GM21526 (cell line): ENCODE measurements at regions not wholly inside any gene's neighbourhood (a gene's known extent, or its start where the extent isn't known, plus 50 kb on each side); places are given as distances from the start of the nearest gene placed in this dataset.
"Not testable (repeated sequence)": the region's sequence is repeated elsewhere in the genome, so short reads cannot be mapped to it uniquely, and the experiment has no call there.

ENCODE experiments used
- ATAC-seq: cut with Tn5 transposase; IDR thresholded peaks from one replicate; pipeline ENCODE4 v1.9.1; 2021; ENCODE audit warnings: moderate library complexity; ENCODE audit not compliant: unreplicated experiment, low FRiP score

DNA sequence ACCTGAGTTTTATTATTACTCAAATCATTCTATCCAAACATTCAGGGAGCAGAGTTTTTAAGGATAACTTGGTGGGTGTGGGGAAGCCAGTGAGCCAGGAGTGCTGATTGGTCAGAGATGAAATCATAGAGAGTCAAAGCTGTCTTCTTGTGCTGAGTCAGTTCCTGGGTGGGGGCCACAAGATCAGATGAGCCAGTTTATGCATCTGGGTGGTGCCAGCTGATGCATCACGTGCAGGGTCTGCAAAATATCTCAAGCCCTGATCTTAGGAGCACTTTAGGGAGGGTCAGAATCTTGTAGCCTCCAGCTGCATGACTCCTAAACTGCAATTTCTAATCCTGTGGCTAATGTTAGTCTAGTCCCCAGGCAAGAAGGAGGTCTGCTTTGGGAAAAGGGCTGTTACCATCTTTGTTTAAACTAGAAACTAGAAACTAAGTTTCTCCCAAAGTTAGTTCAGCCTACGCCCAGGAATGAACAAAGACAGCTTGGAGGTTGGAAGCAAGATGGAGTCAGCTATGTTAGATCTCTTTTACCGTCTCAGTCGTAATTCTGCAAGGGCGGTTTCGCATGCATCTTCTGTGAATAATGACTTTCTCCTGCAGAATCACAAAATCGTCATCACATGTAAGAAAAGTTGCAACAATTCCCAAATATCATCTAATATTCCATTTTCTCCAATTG lies 97.5 kb downstream of the ZNF664 start:
- ATAC-seq, result not testable (repeated sequence)

DNA sequence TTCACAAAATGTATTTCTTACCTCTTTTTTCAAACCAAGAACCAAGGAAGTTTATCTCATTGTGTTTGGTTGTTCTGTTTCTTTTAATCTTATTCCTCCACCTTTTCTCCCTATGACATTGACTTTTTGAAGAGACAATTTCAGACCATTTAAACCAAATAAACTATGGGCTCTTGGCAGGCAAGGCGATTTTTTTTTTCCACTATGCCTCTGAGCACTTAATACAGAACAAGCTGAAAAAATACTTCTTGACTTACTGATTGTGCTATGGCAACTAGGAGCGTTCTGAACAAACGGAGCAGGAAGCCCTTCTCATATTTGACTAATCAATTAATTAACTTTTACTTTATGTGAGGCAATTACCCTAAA lies 98.0 kb downstream of the ZNF664 start:
- ATAC-seq, result no peak

DNA sequence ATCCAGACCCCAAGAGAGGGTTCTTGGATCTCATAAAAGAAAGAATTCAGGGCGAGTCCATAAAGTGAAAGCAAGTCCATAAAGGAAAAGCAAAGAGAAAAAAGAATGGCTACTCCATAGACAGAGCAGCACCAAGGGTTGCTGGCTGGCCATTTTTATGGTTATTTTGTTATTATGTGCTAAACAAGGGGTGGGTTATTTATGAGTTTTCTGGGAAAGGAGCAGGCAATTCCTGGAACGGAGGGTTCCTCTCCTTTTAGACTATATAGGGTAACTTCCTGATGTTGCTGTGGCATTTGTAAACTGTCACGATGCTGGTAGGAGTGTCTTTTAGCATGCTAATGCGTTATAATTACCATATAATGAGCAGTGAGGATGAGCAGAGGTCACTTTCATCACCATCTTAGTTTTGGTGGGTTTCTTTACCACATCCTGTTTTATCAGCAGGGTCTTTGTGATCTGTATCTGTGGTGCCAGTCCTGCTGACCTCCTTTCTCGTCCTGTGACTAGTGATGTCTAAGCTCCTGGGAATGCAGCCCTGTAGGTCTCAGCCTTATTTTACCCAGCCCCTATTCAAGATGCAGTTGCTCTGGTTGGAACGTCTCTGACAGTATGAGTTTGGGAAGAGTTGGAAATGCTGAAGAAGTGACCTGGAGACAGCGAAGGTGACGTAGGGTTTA lies 100.5 kb downstream of the ZNF664 start:
- ATAC-seq, result no peak

DNA sequence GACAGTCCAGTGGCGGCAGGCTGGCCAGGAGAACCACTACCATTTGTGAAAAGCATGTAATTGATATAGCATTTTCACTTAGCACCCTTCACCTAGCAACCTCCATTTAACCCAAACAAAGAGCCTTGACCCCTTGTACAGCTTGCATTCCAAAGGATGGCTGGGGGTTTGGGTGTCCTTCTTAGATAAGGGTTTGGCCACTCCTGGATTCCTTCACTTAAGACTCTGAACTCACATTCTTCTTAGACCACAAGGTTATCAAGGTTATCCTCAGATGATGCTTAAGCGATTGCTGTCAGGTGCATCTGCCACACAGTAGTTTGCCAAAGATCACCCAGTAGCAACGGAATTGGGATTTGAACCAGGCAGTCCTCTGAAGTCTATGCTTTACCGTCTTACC lies 102.8 kb downstream of the ZNF664 start:
- ATAC-seq, result no peak

DNA sequence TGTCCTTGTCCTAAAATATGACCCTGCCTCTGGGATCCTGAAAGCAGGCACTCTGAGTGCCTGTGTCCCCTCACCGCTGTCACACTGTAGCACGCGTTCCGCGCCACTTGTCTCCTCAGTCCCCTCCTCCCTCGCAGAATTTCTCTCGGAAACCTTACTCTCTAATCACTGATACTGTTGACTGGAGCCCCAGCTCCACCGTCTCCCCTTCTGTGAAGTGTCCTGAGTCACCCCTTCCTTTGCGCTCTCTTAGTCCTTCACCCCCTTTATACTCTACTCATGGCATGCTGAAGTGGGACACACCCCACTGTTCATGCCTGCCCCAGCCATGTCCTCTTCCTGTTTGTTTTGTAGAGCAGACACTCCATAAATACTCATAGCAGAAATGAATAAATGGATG lies 104.7 kb downstream of the ZNF664 start:
- ATAC-seq, result no peak

DNA sequence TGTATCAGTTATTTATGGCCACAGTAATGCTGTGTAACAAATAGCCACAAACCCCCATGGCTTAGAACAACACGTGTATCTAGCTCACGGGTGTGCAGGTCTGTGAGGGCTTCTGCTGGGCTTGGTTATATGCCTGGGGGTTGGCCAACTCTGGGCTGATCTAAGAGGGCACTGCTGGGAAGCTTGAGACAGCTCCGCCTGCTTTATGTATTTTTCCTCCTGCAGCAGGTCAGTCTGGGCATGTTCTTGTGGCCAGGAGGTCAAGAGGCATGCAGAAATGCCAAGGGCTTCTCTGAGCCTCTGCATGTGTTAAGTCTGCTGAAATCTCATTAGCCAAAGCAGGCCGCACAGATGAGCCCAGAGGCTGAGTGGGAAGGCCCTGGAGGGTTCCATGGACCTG lies 105.8 kb downstream of the ZNF664 start:
- ATAC-seq, result no peak

DNA sequence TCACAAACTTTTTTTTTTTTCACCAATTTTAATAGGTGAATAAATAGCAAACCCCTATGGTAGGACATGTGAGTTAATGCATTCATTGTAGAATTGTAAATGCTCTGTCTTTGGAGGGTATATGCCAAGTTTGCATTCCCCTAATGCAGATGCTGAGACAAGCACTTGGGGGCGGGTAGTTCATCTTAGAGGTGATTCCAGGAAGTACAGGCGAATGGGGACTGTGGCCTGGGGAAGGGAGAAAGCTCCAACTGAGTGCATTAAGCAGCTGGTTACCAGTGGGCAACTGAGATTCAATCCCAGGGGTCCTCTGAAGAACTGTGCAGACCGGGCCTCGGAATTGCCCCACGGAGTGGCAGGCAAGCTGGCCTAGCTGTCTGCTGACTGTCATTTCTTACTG lies 107.6 kb downstream of the ZNF664 start:
- ATAC-seq, result no peak

DNA sequence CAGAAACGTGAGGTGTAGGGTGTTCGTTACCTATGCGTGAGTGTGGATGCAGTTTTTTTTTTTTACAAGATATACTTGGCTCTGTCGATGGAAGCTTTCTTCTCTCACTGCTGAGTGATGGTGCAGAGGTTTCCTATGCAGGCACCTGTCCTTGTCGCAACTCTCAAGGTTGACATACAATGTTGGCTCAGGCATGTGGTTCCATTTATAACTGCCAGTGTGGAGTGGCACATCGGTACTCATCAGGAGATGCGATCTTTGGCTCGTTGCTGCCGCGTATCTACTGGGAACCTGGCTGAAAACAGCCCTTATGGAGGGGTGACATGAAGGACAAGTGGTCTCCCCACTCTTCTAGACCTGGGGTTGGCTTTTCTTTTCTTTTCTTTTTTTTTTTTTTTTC lies 109.0 kb downstream of the ZNF664 start:
- no peak for ATAC-seq

DNA sequence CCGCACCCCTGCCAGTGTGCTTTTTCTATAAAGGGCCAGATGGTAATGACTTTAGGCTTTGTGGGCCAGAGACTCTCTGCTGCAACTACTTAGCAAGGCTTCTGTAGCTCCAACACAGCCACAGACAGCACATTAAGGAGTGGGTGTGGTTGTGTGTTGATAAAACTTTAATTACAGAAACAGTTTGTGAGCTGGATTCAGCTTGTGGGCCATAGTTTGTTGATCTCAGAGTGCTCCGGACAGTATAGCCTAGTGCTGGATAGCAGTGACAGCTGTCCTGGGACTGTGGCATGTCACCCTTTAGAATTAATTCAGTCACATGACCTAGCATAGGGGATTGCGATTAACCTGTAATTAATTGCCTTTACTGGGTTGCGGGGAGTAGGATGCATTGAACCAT lies 109.7 kb downstream of the ZNF664 start:
- no peak for ATAC-seq

DNA sequence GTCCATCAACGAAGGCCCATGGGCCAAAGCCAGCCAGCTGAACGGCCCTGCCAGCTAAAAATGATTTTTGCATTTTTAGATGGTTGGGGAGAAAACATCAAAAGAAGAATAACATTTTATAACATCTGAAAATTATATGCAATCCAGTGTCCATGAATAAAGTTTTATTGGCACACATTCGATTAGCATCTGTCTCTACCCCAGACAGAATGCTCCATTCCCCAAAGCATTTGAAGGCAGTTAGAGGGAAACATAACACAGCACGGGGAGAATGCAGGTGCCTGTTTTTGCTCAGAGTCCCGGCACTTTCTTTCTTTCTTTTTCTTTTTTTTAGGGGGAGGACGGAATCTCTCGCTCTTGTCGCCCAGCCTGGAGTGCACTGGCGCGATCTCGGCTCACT lies 110.7 kb downstream of the ZNF664 start:
- ATAC-seq, result no peak

DNA sequence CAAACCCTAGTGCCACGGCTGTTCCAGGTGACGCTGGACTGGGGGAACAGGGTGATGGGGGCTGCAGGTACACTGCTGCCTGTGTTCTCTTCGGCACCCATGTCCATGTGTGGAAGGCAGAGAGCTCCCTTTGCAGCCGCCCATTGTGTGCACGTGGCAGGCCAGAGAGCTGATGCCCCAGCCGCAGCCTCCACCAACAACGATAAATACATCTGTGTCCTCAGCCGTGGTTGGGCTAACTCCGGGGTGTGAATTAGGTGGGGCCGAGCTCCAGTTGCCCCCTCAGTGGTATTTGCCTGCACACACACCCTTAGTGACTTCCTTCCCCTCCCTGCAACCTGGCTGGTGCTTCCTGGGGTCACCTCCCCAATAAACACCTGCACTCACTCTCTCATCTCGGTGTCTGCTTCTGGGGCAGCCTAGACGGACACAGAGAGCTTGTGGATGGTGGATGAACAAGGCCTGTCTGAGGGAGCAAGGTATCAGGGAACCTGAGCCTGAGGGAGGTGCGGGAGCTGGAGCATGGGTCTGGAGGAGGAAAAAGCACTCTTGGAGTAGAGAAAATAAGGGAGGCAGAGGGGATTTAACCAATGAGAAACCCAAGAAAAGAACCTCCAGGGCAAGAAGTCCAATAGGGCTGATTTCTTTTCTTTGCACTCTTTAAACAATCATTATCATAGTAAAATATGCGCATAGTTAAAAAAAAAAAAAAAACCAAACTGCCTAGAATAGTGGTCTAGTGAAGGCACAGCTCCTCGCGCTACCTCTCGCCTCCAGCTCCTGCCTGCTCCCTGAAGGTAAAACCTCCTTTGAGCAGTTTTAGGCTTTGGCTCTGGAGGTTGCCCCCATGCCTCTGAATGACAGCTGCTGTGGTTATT lies 112.6 kb downstream of the ZNF664 start:
- ATAC-seq, result no peak

DNA sequence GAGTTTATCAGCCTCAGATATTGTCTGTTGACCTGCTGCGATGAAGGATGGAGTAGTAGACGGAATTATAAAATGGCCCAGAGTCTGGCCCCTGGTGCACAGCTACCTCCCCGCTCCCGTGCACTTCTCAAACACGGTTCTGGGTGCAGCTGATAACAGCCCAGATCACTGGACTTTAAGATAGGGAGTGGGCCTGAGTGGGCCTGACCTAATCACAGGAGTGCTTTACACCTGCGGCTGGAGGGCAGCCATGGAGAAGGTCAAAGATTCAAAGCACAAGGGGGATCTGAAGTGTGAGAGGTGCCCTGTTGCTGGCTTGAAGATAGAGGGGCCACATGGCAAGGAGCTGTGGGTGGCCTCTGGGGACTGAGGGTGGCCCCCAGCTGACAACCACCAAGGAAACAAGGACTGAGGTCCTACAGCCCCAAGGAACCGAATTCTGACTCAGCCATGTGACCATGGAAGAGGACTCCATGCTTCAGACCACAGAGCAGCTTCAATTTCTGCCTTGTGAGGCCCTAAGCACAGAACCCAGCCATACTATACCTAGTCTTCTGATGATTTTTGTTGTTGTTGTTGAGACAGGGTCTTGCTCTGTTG lies 113.4 kb downstream of the ZNF664 start:
- ATAC-seq, result no peak

DNA sequence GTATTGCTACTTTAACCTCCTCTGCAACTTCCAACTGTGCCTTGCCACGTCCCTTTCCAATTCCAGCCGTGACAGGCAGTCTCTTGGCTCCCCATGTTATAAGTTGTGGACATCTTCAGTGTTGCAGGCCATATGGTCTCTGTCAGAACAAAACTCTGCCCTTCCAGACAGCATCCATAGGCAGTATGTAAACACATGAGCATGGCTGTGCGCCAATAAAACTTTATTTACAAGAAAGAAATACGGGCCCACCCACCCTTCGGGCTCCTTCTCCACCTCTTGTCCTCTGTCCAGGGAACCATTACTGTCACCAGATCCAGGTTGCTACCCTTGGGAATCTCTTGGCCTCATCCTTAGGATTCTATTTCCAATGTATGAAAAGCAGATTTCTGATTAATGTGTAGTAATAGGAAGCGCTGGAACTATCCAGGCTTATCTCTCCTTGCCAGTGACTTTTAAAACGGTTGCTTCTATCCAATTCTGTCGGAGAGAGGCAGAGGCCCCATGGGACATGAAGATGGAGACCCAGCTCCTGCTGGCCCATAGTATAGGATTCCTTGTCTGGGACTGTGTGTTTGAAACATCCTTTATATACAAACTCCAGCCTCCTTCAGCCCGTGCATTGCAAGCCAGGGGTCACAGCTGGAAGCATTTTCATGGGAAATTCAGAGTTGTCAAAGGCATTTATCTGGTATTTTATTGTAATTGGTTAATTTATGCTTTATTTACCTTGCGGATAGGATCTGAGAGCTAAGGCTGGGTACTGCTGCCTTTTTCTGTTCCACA lies 114.4 kb downstream of the ZNF664 start:
- ATAC-seq, result no peak

DNA sequence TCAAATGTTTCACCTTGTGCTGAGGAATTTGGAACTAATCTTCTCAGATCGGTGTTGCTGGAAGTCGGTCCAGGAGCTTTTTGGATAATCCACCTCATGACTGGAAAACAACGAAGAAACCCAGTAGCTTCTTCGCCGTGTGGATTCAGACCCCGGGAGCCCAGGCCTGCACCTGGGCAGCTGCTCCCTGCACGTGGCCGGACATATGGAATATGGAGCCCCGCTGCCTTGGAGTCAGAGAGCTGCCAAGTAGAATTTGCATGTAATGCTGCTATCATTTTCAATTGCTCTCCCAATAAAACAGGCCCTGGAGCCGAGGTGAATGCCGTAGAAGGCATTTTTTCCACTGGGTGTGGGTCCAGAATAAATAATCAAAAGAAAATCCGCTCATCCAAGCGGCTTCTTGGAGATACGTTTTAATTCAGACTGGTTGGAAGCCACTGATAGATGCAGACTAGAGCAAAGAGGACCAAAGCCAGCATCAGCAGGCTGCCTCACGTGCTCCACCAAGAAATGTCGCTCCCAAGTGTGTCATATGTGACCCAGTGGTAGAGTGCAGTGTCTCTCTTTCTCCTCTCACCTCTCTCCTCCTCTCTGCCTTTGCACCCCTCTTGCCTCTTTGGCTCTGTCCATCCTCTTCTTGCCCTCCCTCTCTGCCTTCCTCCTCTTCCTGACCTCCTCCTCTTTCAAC lies 115.3 kb downstream of the ZNF664 start:
- no peak for ATAC-seq

DNA sequence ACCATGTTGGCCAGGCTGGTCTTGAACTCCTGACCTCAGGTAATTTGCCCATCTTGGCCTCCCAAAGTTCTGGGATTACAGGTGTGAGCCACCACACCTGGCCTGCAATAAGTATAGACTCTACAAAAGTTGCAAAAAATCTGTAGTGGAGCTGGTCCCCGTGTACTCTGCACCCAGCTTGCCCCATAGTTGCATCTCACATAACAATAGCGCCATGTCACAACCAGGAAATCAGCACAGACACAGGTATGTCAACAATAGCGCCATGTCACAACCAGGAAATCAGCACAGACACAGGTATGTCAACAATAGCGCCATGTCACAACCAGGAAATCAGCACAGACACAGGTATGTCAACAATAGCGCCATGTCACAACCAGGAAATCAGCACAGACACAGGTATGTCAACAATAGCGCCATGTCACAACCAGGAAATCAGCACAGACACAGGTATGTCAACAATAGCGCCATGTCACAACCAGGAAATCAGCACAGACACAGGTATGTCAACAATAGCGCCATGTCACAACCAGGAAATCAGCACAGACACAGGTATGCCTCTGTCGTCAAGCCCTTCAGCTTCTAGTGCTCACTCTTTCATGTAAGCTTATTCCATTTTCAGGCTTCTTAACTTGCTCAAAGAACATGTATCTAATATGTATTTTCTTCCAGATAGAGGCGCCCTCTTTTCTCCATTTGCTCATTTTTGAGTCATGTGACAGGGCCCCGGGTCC lies 116.3 kb downstream of the ZNF664 start:
- not testable (repeated sequence) for ATAC-seq

DNA sequence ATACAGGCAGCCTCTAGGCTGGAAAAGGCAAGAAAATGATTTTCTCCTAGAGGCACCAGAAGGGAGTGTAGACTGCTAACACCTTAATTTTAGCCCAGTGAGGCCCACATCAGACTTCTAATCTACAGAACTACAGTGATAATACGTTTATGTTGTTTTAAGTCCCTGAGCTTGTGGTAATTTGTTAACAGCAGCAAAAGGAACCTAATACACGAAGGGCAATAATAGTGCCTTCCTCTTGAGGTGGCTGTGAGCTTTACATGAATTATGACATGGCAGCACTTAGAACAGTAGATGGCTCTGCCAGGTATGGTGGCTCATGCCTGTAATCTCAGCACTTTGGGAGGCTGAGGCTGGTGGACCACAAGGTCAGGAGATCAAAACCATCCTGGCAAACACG lies 118.8 kb downstream of the ZNF664 start:
- no peak for ATAC-seq

DNA sequence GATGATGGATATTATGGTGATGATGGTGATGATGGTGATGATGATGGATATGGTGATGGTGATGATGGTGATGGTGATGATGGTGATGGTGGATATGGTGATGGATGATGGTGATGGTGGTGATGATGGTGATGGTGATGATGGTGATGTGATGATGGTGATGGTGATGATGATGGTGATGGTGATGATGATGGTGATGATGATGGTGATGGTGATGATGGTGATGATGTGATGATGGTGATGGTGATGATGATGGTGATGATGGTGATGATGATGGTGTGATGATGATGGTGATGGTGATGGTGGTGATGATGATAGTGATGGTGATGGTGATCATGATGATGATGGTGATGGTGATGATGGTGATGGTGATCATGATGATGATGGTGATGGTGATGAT lies 119.5 kb downstream of the ZNF664 start:
- not testable (repeated sequence) for ATAC-seq

DNA sequence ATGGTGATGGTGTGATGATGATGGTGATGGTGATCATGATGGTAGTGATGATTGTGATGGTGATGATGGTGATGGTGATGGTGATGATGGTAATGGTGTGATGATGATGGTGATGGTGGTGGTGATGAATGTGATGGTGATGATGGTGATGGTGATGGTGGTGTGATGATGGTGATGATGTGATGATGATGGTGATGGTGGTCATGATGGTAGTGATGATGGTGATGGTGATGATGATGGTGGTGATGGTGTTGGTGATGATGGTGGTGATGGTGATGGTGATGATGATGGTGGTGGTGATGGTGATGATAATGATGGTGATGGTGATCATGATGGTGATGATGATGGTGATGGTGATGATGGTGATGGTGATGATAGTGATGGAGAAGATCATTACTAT lies 120.3 kb downstream of the ZNF664 start:
- ATAC-seq, result no peak

DNA sequence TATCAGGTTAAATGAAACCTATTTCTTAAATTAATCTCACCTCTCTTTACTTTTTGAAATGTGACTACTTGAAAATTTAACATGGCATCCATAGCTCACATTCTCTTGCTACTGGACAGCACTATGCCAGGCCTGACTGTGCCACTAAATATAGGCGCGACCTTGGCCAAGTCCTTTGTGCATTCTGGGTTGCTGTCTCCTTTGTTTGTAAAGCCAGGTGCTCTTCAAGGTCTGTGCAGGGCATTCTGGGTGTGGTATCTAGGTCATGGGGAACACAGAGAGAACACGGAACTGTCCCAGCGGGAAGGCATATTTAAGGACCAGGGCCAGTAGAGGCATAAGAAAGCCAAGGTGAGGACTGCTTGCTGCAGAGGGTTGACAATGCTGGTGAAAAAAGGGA lies 121.2 kb downstream of the ZNF664 start:
- no peak for ATAC-seq
